Esophagus mucosa (tissue), 1 donor: ENCODE measurements at regions not wholly inside any gene's neighbourhood (a gene's known extent, or its start where the extent isn't known, plus 50 kb on each side); places are given as distances from the start of the nearest gene placed in this dataset.
"Not testable (repeated sequence)": the region's sequence is repeated elsewhere in the genome, so short reads cannot be mapped to it uniquely, and the experiment has no call there.

Experiments used
- ATAC-seq: fragments of 200-7000 bp; cut with Tn5 transposase; one replicate; pipeline ENCODE4 v1.9.1; 2020
- donor health status: DM: yes; HTN: yes; CAD: no.

- peak; percentile 57 for ATAC-seq
Measured at GRCh38 chr1:196160066-196160795, 448.0 kb downstream of the KCNT2 start.

- ATAC-seq = no peak
Measured at GRCh38 chr1:196155586-196155985, 452.7 kb downstream of the KCNT2 start.

- ATAC-seq = no peak
Measured at GRCh38 chr1:196152975-196153374, 455.3 kb downstream of the KCNT2 start.

- no peak for ATAC-seq
Measured at GRCh38 chr1:196152086-196152485, 456.2 kb downstream of the KCNT2 start.

GRCh38 chr1:196148367-196148970 lies 459.8 kb downstream of the KCNT2 start:
- no peak for ATAC-seq

GRCh38 chr1:196147530-196147929 lies 460.7 kb downstream of the KCNT2 start:
- ATAC-seq = no peak

GRCh38 chr1:196145151-196145550 lies 463.1 kb downstream of the KCNT2 start:
- not testable (repeated sequence) for ATAC-seq

- no peak for ATAC-seq
Measured at GRCh38 chr1:196144588-196144987, 463.7 kb downstream of the KCNT2 start.

- ATAC-seq = no peak
Measured at GRCh38 chr1:196143602-196144342, 464.5 kb downstream of the KCNT2 start.

GRCh38 chr1:196142111-196142640 lies 466.1 kb downstream of the KCNT2 start:
- no peak for ATAC-seq

GRCh38 chr1:196136396-196136795 lies 471.8 kb downstream of the KCNT2 start:
- peak; percentile 66 for ATAC-seq

- no peak for ATAC-seq
Measured at GRCh38 chr1:196131691-196132090, 476.5 kb downstream of the KCNT2 start.

- no peak for ATAC-seq
Measured at GRCh38 chr1:196128835-196129234, 479.4 kb downstream of the KCNT2 start.

- ATAC-seq = no peak
Measured at GRCh38 chr1:196121181-196121580, 487.1 kb downstream of the KCNT2 start.

- ATAC-seq = no peak
Measured at GRCh38 chr1:196115646-196116045, 492.6 kb downstream of the KCNT2 start.

- no peak for ATAC-seq
Measured at GRCh38 chr1:196114193-196114592, 494.0 kb downstream of the KCNT2 start.

GRCh38 chr1:196108990-196109389 lies 499.2 kb downstream of the KCNT2 start:
- ATAC-seq = not testable (repeated sequence)

GRCh38 chr1:196105901-196106300 lies 502.3 kb downstream of the KCNT2 start:
- no peak for ATAC-seq

GRCh38 chr1:196102826-196103225 lies 505.4 kb downstream of the KCNT2 start:
- no peak for ATAC-seq

GRCh38 chr1:196098000-196098399 lies 510.2 kb downstream of the KCNT2 start:
- ATAC-seq = no peak

- ATAC-seq = no peak
Measured at GRCh38 chr1:196094821-196095220, 513.4 kb downstream of the KCNT2 start.

- no peak for ATAC-seq
Measured at GRCh38 chr1:196091397-196092135, 516.7 kb downstream of the KCNT2 start.

- ATAC-seq = no peak
Measured at GRCh38 chr1:196090226-196090625, 518.0 kb downstream of the KCNT2 start.
